Neural cell (in vitro differentiated cells): ENCODE measurements at regions not wholly inside any gene's neighbourhood (a gene's known extent, or its start where the extent isn't known, plus 50 kb on each side); places are given as distances from the start of the nearest gene placed in this dataset.

Source experiments
- H2AFZ ChIP-seq: fragments of 200-600, 300-800 bp; sonication (generic), shearing (Covaris generic); 2 replicates; pipeline ENCODE4 v1.6.0; 2014; ENCODE audit warnings: low read depth, mild to moderate bottlenecking, antibody characterized with exemption, low read length, moderate library complexity
- H3F3A ChIP-seq: fragments of 200-600 bp; shearing (Covaris generic); 2 replicates; pipeline ENCODE4 v1.6.1; 2016; ENCODE audit warnings: mild to moderate bottlenecking, moderate library complexity, mixed read lengths, antibody characterized with exemption, low read length; ENCODE audit not compliant: insufficient read depth, poor library complexity, severe bottlenecking
- H3K27ac ChIP-seq: fragments of 200-600, 300-800 bp; sonication (generic), shearing (Covaris generic); 2 replicates; pipeline ENCODE4 v1.5.1; 2014; ENCODE audit warnings: mild to moderate bottlenecking, low read length, moderate library complexity
- H3K27me3 ChIP-seq: fragments of 300-800, 200-600 bp; sonication (generic), shearing (Covaris generic); 2 replicates; pipeline ENCODE4 v1.6.0; 2014; ENCODE audit warnings: mild to moderate bottlenecking, low read depth, low read length, moderate library complexity; ENCODE audit not compliant: insufficient read depth
- H3K36me3 ChIP-seq: fragments of 300-800, 200-600 bp; sonication (generic), shearing (Covaris generic); 2 replicates; pipeline ENCODE4 v1.5.1; 2014; ENCODE audit warnings: mild to moderate bottlenecking, antibody characterized with exemption, low read length, moderate library complexity; ENCODE audit not compliant: insufficient read depth
- H3K4me2 ChIP-seq: fragments of 300-800, 200-600 bp; sonication (generic), shearing (Covaris generic); 2 replicates; pipeline ENCODE4 v1.6.0; 2014; ENCODE audit warnings: mild to moderate bottlenecking, low read length
- H3K4me3 ChIP-seq: fragments of 300-800, 200-600 bp; sonication (generic), shearing (Covaris generic); 2 replicates; pipeline ENCODE4 v1.5.1; 2014; ENCODE audit warnings: mild to moderate bottlenecking, low read length, moderate library complexity
- H3K79me2 ChIP-seq: fragments of 200-600 bp; shearing (Covaris generic); replicated peaks from 2 replicates; pipeline ENCODE4 v1.6.0; 2014; ENCODE audit warnings: mild to moderate bottlenecking, low read length, moderate library complexity; ENCODE audit not compliant: insufficient read depth
- H3K9ac ChIP-seq: fragments of 300-800, 200-600 bp; sonication (generic), shearing (Covaris generic); 2 replicates; pipeline ENCODE4 v1.6.1; 2016; ENCODE audit warnings: mild to moderate bottlenecking, low read length, mixed read lengths
- H3K9me2 ChIP-seq: fragments of 200-600 bp; shearing (Covaris generic); 2 replicates; pipeline ENCODE4 v1.6.1; 2016; ENCODE audit warnings: mild to moderate bottlenecking, low read length, mixed read lengths; ENCODE audit not compliant: insufficient read depth
- H3K9me3 ChIP-seq: fragments of 200-600, 300-800 bp; sonication (generic), shearing (Covaris generic); 2 replicates; pipeline ENCODE4 v1.6.1; 2016; ENCODE audit warnings: mild to moderate bottlenecking, mixed run types, low read length, moderate library complexity, mixed read lengths
- H4K20me1 ChIP-seq: fragments of 200-600 bp; shearing (Covaris generic); 2 replicates; pipeline ENCODE4 v1.6.1; 2016; ENCODE audit warnings: mild to moderate bottlenecking, mixed run types; ENCODE audit not compliant: insufficient read depth
- EP300 ChIP-seq: fragments of 450-650 bp; conservative IDR thresholded peaks from 2 replicates; pipeline ENCODE4 v1.6.1; 2014; ENCODE audit warnings: antibody characterized with exemption, mild to moderate bottlenecking, moderate library complexity; ENCODE audit not compliant: poor library complexity, severe bottlenecking
- EZH2 ChIP-seq: fragments of 200-600, 300-800 bp; shearing (Covaris generic), sonication (generic); IDR thresholded peaks from 2 replicates; pipeline ENCODE4 v1.6.1; 2014; ENCODE audit warnings: antibody characterized with exemption, low read length, borderline replicate concordance, mild to moderate bottlenecking; ENCODE audit not compliant: insufficient read depth, poor library complexity, severe bottlenecking
- MXI1 ChIP-seq: fragments of 450-650 bp; conservative IDR thresholded peaks from 2 replicates; pipeline ENCODE4 v1.6.1; 2014; ENCODE audit warnings: antibody characterized with exemption, mild to moderate bottlenecking; ENCODE audit not compliant: poor library complexity, severe bottlenecking
- POLR2AphosphoS5 ChIP-seq: IDR thresholded peaks from 2 replicates; pipeline ENCODE4 v1.6.1; 2012
- RAD21 ChIP-seq: fragments of 450-650 bp; conservative IDR thresholded peaks from 2 replicates; pipeline ENCODE4 v1.6.1; 2014; ENCODE audit warnings: antibody characterized with exemption, mild to moderate bottlenecking, moderate library complexity
- SMC3 ChIP-seq: fragments of 450-650 bp; conservative IDR thresholded peaks from 2 replicates; pipeline ENCODE4 v1.6.1; 2014; ENCODE audit warnings: antibody characterized with exemption, mild to moderate bottlenecking, moderate library complexity; ENCODE audit not compliant: poor library complexity
- TAF1 ChIP-seq: IDR thresholded peaks from 2 replicates; pipeline ENCODE4 v1.6.1; 2012; ENCODE audit warnings: low read depth
- TF ChIP-seq, protein P1 (sequence below): IDR thresholded peaks from 2 replicates; pipeline ENCODE4 v1.6.1; 2012; ENCODE audit warnings: borderline replicate concordance

DNA sequence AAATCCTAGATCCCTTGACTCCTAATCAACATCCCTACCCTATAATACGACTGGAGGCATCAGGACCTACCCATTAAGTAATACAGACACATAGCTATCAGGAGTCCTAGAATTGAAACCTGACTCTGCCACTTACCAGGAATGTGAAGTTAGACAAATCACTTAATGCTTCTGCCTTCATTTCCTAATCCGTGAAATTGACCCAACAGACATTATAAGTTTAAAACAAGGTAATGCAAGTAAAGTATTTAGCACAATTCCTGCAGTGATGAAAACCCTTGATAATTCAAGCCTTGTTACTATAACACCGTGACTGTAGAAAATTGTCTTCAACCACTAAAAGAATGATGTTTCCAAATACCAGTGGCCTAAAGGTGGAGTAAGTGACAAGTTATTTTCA, 150.2 kb downstream of the KCNJ2 start:
- TF ChIP-seq TAF1 (no peak), POLR2AphosphoS5 (no peak), RAD21 (no peak), MXI1 (no peak), EP300 (no peak), EZH2 (no peak)
- TF ChIP-seq, protein P1, sequence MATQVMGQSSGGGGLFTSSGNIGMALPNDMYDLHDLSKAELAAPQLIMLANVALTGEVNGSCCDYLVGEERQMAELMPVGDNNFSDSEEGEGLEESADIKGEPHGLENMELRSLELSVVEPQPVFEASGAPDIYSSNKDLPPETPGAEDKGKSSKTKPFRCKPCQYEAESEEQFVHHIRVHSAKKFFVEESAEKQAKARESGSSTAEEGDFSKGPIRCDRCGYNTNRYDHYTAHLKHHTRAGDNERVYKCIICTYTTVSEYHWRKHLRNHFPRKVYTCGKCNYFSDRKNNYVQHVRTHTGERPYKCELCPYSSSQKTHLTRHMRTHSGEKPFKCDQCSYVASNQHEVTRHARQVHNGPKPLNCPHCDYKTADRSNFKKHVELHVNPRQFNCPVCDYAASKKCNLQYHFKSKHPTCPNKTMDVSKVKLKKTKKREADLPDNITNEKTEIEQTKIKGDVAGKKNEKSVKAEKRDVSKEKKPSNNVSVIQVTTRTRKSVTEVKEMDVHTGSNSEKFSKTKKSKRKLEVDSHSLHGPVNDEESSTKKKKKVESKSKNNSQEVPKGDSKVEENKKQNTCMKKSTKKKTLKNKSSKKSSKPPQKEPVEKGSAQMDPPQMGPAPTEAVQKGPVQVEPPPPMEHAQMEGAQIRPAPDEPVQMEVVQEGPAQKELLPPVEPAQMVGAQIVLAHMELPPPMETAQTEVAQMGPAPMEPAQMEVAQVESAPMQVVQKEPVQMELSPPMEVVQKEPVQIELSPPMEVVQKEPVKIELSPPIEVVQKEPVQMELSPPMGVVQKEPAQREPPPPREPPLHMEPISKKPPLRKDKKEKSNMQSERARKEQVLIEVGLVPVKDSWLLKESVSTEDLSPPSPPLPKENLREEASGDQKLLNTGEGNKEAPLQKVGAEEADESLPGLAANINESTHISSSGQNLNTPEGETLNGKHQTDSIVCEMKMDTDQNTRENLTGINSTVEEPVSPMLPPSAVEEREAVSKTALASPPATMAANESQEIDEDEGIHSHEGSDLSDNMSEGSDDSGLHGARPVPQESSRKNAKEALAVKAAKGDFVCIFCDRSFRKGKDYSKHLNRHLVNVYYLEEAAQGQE: no peak
- no peaks in the 10 kb centered on the region for H4K20me1 ChIP-seq

DNA sequence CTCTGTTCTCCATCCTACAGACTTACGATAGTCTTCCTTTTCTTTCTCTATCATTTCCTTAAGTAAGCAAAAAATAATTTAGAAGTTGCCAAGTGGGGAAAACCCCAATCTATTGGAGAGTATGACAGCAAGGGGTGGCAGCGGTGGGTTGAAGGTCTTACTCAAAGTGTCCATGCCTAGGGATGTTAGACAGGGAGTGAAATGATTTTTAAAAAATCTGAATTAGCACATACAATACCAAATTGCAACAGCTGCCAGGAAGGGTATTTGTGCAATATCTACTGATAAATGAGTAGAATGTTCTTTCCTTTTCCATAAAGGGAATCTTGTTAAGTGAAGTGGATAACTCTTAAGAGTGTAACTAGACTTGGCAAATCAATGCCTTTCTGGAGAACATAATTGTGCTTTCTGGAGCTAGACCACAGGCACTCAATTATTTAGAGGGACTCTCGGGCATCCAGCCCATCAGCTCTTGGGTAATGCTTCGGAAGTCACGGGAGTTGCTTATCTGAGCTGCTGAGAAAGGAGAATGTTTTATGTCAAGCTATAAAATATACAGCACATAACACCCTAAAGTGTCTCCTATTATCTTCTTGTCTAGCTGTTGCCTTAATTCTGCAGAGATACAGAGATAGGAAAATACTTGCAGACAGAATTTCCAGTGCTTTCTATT, 151.5 kb downstream of the KCNJ2 start:
- TF ChIP-seq EZH2 (no peak), SMC3 (no peak)
- no peaks in the 10 kb centered on the region for H4K20me1 ChIP-seq

More for the DNA sequence above, 150.2 kb downstream of the KCNJ2 start:
- Histone ChIP-seq H3K79me2 (no peaks in the 10 kb centered on the region), H3K36me3 (no peaks in the 10 kb centered on the region), H3K27ac (no peak overlapping the region), H3K9me2 (no peaks in the 10 kb centered on the region), H2AFZ (no peak overlapping the region), H3K27me3 (no peaks in the 10 kb centered on the region), H3F3A (no peaks in the 10 kb centered on the region), H3K9me3 (no peaks in the 10 kb centered on the region), H3K4me3 (no peak overlapping the region), H3K9ac (no peak overlapping the region), H3K4me2 (no peak overlapping the region)

DNA sequence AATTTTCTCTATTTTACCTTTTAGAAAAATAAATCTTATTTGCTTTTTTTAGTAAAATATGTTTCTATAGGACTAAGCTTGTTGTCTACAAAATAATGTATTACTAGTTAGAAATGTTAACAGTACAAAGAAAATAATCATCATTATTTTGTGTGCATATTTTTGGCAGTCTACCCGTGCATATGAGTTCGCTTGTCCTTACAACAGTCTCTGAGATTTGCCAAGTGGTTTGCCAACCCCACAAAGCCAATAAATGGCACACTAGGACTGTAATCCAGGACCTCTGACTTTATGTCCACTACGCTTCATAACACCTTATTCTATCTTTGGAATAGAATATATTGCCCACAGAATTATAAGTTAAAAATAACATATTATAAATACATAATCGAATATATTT, 152.0 kb downstream of the KCNJ2 start:
- H3K27me3 ChIP-seq: no peaks in the 10 kb centered on the region
- H3K9ac ChIP-seq: no peak overlapping the region
- H3K4me3 ChIP-seq: no peak overlapping the region
- no peaks in the 10 kb centered on the region for H3K9me3 ChIP-seq
- no peak overlapping the region for H3K27ac ChIP-seq
- no peaks in the 10 kb centered on the region for H3K36me3 ChIP-seq
- TF ChIP-seq TAF1 (no peak), EZH2 (no peak), EP300 (no peak), SMC3 (no peak)
- TF ChIP-seq, protein P1: no peak
- H4K20me1 ChIP-seq: no peaks in the 10 kb centered on the region
- no peak overlapping the region for H2AFZ ChIP-seq
- H3F3A ChIP-seq: no peaks in the 10 kb centered on the region
- H3K79me2 ChIP-seq: no peaks in the 10 kb centered on the region
- no peak overlapping the region for H3K4me2 ChIP-seq
- no peaks in the 10 kb centered on the region for H3K9me2 ChIP-seq

More for the DNA sequence above, 151.5 kb downstream of the KCNJ2 start:
- H3K36me3 ChIP-seq: no peaks in the 10 kb centered on the region
- H3K27ac ChIP-seq: no peak overlapping the region
- H3K4me2 ChIP-seq: no peak overlapping the region
- no peaks in the 10 kb centered on the region for H3K79me2 ChIP-seq
- no peaks in the 10 kb centered on the region for H3K9me2 ChIP-seq
- H3K4me3 ChIP-seq: no peak overlapping the region
- no peaks in the 10 kb centered on the region for H3F3A ChIP-seq
- no peak overlapping the region for H3K9ac ChIP-seq
- H2AFZ ChIP-seq: no peak overlapping the region
- H3K9me3 ChIP-seq: no peaks in the 10 kb centered on the region
- H3K27me3 ChIP-seq: no peaks in the 10 kb centered on the region
